Mucosa of gallbladder (tissue), 1 donor: ENCODE measurements at regions not wholly inside any gene's neighbourhood (a gene's known extent, or its start where the extent isn't known, plus 50 kb on each side); places are given as distances from the start of the nearest gene placed in this dataset.

ENCODE experiments used
- DNase-seq: peaks from one replicate; pipeline ENCODE4 v3.0.0-alpha.2; 2020; ENCODE audit warnings: low spot score
- donor health status: DM: no; HTN: no; CAD: no.

- no peak for DNase-seq
Measured at GRCh38 chr2:61722318-61722717, 131.5 kb downstream of the FAM161A start.

DNA sequence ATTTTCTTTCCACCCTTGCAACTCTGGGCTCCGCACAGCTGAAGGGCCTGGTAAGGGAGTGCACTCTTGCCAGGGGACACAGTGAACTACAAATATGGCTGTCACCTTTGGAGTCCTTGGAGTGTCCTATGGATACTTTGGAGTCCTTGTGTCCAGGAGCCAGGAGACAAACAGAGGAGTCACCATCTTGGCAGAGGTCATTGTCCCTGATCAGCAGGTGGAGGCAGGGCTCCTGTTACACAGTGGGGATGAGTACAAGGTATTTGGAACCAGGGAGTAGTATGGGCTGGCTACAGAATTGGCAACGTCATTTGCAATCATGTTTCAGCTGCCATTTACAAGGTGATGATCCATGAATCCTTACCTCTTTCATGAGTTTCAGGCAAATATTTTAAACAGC lies 132.5 kb downstream of the FAM161A start:
- DNase-seq = no peak

DNA sequence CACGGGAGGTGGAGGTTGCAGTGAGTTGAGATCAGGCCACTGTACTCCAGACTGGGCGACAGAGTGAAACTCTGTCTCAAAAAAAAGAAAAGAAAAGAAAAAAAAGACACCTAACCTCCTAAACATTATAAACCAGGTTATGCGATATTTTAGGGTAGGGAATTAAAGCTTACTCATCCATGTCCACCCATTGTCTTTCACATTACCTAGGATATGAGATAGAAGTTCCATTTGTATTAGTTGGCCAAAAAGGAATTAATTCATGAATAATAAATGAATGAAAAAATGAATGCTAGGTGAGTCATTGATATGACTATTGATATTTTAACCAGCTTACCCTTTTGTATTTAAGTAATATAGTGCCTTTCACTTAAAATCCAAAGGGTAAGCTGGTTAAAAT lies 132.9 kb downstream of the FAM161A start:
- DNase-seq = no peak

GRCh38 chr2:61718965-61719364 lies 134.9 kb downstream of the FAM161A start:
- no peak for DNase-seq

- DNase-seq = no peak
Measured at GRCh38 chr2:61715506-61715905, 138.4 kb downstream of the FAM161A start.

GRCh38 chr2:61714210-61714609 lies 139.7 kb downstream of the FAM161A start:
- no peak for DNase-seq

DNA sequence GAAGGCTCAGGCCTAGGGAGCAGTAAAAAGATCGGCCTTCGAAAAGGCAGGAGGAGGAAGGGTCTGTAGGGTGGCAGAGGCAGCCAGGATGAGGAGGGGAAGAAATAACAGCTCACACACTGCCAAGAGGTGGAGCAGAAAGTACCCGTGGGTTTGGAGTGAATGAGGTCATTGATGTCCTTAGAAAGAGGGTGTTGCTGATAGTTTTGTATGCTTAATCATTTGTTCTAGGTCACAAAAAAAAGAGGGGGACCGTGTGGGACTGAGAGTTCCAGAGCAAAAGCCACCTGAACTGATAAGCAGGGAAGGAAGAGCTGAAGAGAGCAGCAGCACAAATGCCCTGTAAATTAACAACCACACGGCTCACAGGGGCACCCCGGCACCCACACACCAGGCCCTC lies 140.4 kb downstream of the FAM161A start:
- no peak for DNase-seq

DNA sequence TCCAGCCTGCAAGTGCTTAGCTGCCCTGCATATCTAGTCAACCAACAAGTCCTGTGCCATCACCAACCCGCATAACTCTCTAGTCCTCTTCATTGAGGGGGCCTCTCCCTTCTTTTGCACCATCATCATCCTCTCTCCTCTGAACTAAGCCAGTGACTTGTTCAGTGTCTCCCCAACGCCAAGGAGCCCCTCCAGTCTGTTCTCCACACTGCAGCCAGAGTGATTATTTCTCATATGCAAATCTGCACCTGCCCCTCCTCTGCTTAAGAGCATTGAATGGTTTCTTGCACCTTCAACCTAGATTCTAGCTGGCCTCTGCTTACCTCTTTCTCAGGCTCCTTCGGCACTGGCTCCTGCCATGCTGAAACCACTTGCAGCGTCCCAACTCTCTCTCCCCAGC lies 141.8 kb downstream of the FAM161A start:
- DNase-seq = no peak

DNA sequence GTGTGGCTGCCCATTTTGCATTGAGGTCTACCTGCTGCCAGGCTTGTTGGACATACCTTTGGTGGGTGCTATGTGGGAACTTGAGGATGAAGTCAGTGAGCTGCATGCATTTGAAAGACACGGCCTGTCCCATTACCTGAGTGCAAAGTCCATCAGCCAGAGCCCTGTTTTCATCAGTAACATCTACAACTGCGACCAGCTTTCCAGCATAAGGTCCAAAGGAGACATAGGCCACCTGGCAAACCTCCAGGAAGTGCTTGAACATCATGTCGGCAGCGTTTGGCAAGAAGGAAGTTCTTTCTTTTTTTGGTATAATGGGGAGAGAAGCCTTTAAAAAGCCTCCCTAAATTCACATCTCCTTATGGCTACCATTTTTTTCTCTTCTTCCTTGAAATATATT lies 143.1 kb downstream of the FAM161A start:
- peak; percentile 65 for DNase-seq

DNA sequence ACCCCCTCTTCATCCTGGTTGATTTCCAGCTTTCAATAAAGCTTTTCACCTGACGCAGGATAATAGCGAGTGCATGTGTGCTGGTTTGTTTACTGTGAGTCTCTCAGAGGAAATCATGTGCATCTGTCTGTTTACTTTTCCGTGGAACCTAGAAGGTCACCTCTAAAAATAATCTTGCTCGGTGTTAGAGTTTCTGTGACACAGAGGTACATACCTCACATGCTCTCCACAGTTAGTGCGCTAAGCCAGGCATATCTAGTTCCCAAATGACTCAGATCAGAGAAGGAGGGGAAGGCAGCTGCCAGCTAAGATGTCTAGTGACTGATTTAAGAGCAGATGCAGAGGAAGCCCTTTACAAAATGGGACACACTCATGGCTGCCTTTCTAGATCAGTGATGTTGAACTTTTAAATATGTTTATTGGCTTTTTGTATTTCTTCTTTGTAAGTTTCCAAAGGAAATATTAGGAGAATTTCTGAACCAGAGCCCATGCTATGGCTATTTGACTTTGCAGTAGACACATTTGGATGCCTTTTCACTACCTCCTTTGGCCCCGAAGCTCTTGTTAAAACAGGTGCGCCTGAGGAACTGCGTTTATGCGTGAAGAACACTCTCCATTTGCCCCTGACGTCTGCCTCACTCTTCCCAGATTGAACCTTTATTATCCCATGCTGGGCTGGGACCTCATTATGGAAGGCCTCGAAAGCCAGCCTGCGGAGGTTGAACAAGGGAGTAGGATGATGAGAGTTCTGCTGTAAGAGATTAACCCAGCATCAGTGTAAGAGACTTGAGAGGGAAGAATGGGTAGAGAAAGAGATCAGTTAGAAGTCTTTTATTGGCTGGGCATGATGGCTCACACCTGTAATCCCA lies 145.6 kb downstream of the FAM161A start:
- DNase-seq = peak; percentile 31

- no peak for DNase-seq
Measured at GRCh38 chr2:61705625-61706024, 148.2 kb downstream of the FAM161A start.

DNA sequence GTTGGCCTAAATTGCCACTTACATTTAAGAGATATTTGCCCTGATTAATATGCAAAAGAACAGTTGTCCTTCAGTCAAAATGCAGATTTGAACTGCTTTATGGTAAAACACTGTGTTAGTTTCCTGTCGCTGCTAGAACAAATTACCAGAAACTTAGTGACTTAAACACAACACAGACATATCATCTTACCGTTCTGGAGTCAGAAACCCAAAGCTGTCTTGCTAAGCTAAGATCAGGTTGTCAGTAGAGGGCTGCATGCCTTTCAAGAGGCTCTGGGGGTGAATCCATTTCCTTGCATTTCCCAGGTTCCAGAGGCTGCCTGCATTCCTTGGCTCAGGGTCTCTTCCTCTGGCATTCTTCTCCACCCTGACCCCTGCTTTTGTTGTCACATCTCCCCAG lies 149.5 kb downstream of the FAM161A start:
- no peak for DNase-seq

- no peak for DNase-seq
Measured at GRCh38 chr2:61702088-61702467, 151.8 kb downstream of the FAM161A start.

DNA sequence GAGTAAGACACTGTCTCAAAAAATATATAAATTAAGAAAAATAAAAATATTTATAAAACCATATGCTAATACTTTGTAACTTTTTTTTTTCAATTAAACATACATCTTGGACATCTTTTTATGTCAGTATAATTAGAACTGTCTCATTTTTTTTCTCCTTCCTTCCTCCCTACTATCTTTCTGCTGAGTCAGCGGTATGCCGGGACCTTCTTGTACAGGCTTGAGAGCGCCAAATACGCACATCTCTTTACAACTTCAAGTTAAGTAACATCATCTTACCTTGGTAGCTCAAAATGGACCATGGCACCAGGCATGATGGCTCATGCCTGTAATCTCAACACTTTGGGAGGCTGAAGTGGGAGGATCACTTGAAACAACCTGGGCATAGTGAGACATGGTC lies 153.4 kb downstream of the FAM161A start:
- no peak for DNase-seq

GRCh38 chr2:61694312-61695274 lies 156.4 kb upstream of the XPO1 start:
- DNase-seq = peak; percentile 94

- no peak for DNase-seq
Measured at GRCh38 chr2:61693744-61694143, 155.6 kb upstream of the XPO1 start.

GRCh38 chr2:61690078-61690596 lies 152.0 kb upstream of the XPO1 start:
- no peak for DNase-seq

GRCh38 chr2:61689568-61689967 lies 151.4 kb upstream of the XPO1 start:
- no peak for DNase-seq

DNA sequence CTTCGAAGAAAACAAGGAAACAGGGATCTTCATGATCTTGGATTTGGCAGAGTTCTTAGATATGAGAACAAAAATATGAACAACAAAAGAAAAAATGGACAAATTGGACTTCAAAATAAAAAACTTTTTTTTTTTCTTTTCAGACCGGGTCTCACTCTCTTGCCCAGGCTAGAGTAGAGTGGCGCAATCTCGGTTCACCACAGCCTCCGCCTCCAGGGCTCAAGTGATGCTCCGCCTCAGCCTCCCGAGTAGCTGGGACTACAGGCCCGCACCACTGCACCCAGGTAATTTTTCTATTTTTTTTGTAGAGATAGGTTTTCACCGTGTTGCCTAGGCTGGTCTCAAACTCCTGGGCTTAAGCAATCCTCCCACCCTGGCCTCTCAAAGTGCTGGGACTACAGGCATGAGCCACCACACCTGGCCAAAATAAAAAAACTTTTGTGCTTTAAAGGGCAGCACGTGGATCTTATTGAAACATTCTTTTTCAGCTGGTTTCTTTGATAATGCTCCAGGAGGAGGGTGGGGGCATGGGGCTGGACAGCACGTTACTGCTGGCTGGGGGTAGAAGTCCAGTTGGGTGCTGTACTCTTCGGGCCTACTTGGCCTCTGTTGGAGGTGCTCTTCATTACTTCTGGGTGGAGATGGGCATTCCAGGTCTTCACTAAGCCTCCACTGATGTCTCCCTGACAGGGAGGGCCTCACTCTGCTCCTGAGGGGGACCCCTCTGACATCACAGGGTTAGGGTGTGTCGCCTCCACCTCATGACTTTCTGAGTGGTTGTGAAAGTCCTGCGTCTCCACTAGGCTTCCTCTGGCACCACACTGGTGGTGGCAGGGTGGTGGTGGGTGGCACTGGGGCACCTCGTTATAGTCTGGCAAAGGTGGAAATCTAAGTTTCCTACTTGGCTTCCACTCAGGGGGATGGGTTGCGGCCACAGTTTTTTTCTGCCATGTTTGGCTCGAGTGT lies 150.5 kb upstream of the XPO1 start:
- no peak for DNase-seq

- DNase-seq = no peak
Measured at GRCh38 chr2:61679096-61679495, 140.9 kb upstream of the XPO1 start.

GRCh38 chr2:61677942-61678341 lies 139.8 kb upstream of the XPO1 start:
- DNase-seq = no peak
